ENCODE measurements at regions not wholly inside any gene's neighbourhood (a gene's known extent, or its start where the extent isn't known, plus 50 kb on each side); places are given as distances from the start of the nearest gene placed in this dataset.

DNA sequence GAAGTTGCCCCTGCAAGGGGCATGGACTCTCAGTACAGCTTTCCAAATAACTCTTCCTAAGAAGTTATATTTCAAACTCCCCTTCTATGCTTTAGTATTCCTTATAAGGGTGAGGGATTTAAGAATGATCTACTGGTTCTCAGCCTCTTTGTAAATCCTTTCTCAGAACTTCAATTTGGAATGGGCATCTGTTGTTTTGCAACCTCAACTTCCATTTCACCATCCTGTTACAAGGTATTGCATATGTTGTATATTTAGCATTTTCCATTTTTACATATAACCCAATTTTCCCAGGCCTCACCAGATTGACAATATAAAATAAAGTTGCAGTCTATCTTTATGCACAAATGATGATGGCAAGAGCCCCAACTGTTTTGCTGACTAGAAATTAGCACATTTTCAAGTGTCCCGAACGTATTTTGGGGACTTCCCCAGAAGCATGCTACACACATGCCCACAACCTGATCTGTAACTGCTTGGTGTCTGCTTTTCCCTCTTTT lies 154.9 kb upstream of the CARMIL1 start:
- in situ Hi-C loops (cut with MboI; ENCODE audit: low sequenced_read_pairs, unreplicated experiment), result no loop called here
- TF ChIP-seq, protein P1, sequence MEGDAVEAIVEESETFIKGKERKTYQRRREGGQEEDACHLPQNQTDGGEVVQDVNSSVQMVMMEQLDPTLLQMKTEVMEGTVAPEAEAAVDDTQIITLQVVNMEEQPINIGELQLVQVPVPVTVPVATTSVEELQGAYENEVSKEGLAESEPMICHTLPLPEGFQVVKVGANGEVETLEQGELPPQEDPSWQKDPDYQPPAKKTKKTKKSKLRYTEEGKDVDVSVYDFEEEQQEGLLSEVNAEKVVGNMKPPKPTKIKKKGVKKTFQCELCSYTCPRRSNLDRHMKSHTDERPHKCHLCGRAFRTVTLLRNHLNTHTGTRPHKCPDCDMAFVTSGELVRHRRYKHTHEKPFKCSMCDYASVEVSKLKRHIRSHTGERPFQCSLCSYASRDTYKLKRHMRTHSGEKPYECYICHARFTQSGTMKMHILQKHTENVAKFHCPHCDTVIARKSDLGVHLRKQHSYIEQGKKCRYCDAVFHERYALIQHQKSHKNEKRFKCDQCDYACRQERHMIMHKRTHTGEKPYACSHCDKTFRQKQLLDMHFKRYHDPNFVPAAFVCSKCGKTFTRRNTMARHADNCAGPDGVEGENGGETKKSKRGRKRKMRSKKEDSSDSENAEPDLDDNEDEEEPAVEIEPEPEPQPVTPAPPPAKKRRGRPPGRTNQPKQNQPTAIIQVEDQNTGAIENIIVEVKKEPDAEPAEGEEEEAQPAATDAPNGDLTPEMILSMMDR (IDR thresholded peaks at IDR 0.05; ENCODE audit: borderline replicate concordance, control extremely low read depth, extremely low read depth, insufficient read depth, missing control alignments), result no peak
- no peak for DNase-seq (ENCODE audit: low spot score)

DNA sequence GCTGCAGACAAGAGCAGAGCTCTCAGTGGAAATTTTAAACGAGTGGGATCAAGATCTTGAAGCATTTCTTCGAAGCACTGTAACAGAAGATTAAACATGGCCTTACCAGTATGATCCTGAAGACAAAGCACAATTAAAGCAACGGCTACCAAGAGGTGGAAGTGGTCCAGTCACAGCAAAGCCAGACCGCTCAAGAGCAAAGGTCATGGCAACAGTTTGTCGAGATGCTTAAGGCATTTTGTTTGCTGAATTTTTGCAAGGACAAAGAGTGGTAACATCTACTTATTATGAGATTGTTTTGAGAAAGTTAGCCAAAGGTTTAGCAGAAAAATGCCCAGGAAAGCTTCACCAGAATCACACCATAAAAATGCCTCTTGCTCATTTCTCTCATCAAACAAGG lies 153.4 kb upstream of the CARMIL1 start:
- no peak for DNase-seq (ENCODE audit: low spot score)
- TF ChIP-seq, protein P1 (IDR thresholded peaks at IDR 0.05; ENCODE audit: borderline replicate concordance, control extremely low read depth, extremely low read depth, insufficient read depth, missing control alignments), result no peak
- in situ Hi-C loops (cut with MboI; ENCODE audit: low sequenced_read_pairs, unreplicated experiment), result no loop called here

DNA sequence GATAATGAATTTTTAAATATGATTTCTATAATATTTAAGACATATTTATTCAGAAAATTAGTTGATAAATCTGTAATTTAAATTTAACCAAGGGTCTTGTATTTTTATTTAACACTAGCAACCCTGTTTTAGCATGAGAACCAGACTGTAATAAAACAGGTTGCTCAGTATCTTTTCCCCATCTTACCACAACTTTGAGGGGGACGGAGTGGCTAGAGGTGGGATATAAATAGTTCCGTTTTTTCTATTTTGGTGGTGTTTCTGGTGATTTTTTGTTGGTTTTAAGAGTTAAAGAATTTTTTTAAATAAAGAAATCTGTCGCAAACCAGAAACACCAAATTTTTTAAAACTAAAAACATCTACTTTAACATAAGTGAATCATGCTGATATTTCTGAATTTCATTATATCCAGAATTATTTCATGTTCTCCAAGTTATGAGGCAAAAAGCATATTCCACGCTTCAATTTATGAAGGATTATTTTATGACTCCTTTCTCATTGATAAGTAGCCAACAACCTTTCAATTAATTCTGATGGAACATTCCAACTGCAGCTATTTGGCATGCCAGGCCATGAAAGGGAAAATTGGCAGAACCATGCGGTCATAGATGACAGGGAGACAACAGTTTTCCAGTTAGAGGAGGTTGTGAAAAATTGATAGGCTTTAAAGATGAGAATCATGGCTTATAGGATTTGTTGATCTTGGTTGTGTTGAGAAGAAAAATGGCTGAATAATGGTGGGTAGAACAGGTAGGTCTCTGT lies 151.9 kb upstream of the CARMIL1 start:
- TF ChIP-seq, protein P1 (IDR thresholded peaks at IDR 0.05; ENCODE audit: borderline replicate concordance, control extremely low read depth, extremely low read depth, insufficient read depth, missing control alignments), result no peak
- in situ Hi-C loops (cut with MboI; ENCODE audit: low sequenced_read_pairs, unreplicated experiment), result no loop called here

DNA sequence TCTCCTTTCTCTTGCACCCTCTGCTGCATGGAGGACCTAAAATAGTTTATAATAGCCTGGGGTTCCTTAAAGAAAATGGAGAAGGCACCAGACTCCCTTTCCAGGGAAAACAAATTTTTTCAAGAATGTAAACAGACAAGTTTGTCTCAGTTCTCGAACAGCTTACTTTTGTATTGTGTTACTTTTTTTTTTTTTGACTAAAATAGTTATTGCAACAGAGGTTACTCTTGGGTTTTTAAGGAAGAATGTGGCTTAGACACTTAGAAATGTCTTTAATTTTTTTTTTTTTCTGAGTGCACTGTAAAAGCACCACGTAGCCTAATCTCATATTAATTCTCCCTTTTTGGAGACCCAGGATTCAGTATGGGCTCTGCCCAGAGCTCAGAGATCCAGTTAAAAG lies 148.7 kb upstream of the CARMIL1 start:
- in situ Hi-C loops (cut with MboI; ENCODE audit: low sequenced_read_pairs, unreplicated experiment), result no loop called here
- TF ChIP-seq, protein P1 (IDR thresholded peaks at IDR 0.05; ENCODE audit: borderline replicate concordance, control extremely low read depth, extremely low read depth, insufficient read depth, missing control alignments), result no peak
- DNase-seq (ENCODE audit: low spot score), result no peak

More for the DNA sequence above, 151.9 kb upstream of the CARMIL1 start:
- no peak for DNase-seq (ENCODE audit: low spot score)

DNA sequence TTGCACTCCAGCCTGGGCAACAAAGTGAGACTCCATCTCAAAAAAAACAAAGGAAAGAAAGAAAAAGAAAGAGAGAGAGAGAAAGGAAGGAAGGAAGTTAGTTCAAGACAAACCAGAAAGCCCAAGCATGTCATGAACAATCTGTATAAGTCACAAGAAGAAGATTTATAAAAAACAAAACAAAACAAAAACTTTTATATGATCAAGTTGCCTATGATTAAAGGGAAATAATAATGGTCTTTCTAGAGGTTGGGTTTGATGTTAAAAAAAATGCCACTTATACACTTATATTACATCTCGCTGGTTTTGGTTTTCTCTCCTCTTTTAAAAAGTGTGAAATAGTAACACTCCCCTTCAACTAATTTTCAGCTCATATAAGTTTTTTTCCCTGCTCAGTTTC lies 146.2 kb upstream of the CARMIL1 start:
- TF ChIP-seq, protein P1 (IDR thresholded peaks at IDR 0.05; ENCODE audit: borderline replicate concordance, control extremely low read depth, extremely low read depth, insufficient read depth, missing control alignments), result no peak
- DNase-seq (ENCODE audit: low spot score), result no peak
- in situ Hi-C loops (cut with MboI; ENCODE audit: low sequenced_read_pairs, unreplicated experiment), result no loop called here

DNA sequence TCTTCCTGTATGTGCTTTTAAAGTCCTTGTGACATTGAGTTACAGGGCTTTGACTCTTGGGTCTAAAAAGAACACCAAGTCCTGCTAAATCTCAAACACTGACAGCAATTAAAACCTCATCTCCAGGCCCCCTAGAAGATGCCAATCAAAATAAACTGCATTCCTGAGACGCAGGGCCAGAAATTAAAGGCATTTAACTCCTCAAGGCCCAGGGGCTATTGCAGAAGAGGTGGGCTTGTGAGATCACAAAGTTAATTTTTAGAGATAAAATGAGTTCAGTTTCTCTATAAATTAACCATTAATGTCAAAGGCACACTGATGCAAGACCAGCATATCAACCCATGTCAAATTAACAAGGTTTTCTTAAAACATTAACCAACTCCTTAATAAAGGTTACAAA lies 145.6 kb upstream of the CARMIL1 start:
- in situ Hi-C loops (cut with MboI; ENCODE audit: low sequenced_read_pairs, unreplicated experiment), result no loop called here
- no peak for DNase-seq (ENCODE audit: low spot score)
- TF ChIP-seq, protein P1 (IDR thresholded peaks at IDR 0.05; ENCODE audit: borderline replicate concordance, control extremely low read depth, extremely low read depth, insufficient read depth, missing control alignments), result no peak
